Trophoblast cell (in vitro differentiated cells and primary cell): ENCODE measurements at regions not wholly inside any gene's neighbourhood (a gene's known extent, or its start where the extent isn't known, plus 50 kb on each side); places are given as distances from the start of the nearest gene placed in this dataset.

Experiments used
- DNase-seq, 2 donors: peaks; one replicate each; pipeline ENCODE4 v3.0.0-alpha.2; 2016
- H2AFZ ChIP-seq: 2 replicates; pipeline ENCODE4 v1.6.1; 2013; ENCODE audit warnings: low read length, moderate library complexity, mild to moderate bottlenecking; ENCODE audit not compliant: insufficient read depth, poor library complexity
- H2AK5ac ChIP-seq: 2 replicates; pipeline ENCODE4 v1.6.1; 2013; ENCODE audit warnings: mild to moderate bottlenecking, low read length
- H2BK120ac ChIP-seq: 2 replicates; pipeline ENCODE4 v1.6.1; 2013; ENCODE audit warnings: low read length, mild to moderate bottlenecking, moderate library complexity; ENCODE audit not compliant: insufficient read depth, poor library complexity
- H2BK12ac ChIP-seq: 2 replicates; pipeline ENCODE4 v1.6.1; 2013; ENCODE audit warnings: mild to moderate bottlenecking, low read length, moderate library complexity
- H2BK5ac ChIP-seq: 2 replicates; pipeline ENCODE4 v1.6.1; 2013; ENCODE audit warnings: low read length, low read depth, moderate library complexity, mild to moderate bottlenecking; ENCODE audit not compliant: poor library complexity
- H3K14ac ChIP-seq: 2 replicates; pipeline ENCODE4 v1.6.1; 2013; ENCODE audit warnings: mild to moderate bottlenecking, low read length
- H3K18ac ChIP-seq: 2 replicates; pipeline ENCODE4 v1.6.1; 2013; ENCODE audit warnings: mild to moderate bottlenecking, low read length
- H3K23ac ChIP-seq: 2 replicates; pipeline ENCODE4 v1.6.1; 2013; ENCODE audit warnings: low read length
- H3K27ac ChIP-seq: 2 replicates; pipeline ENCODE4 v1.5.1; 2013; ENCODE audit warnings: low read depth, mild to moderate bottlenecking, inconsistent platforms, low read length, moderate library complexity
- H3K27me3 ChIP-seq: 2 replicates; pipeline ENCODE4 v1.6.1; 2013; ENCODE audit warnings: inconsistent platforms, mild to moderate bottlenecking, low read length, moderate library complexity; ENCODE audit not compliant: insufficient read depth
- H3K36me3 ChIP-seq, 2 experiments: 1 replicate in 1 of 2; 2 replicates in 1 of 2; pipeline ENCODE4 v1.6.1; 2013; ENCODE audit warnings: low read length in 2 of 2, mild to moderate bottlenecking in 2 of 2, moderate library complexity in 1 of 2; ENCODE audit not compliant: insufficient read depth in 2 of 2, control insufficient read depth in 1 of 2
- H3K4ac ChIP-seq: 2 replicates; pipeline ENCODE4 v1.6.1; 2013; ENCODE audit warnings: low read depth, mild to moderate bottlenecking, low read length, moderate library complexity
- H3K4me1 ChIP-seq, 2 experiments: 1 replicate in 1 of 2; 2 replicates in 1 of 2; pipeline ENCODE4 v1.6.1; 2013; ENCODE audit warnings: low read length in 2 of 2, mild to moderate bottlenecking in 2 of 2, moderate library complexity in 1 of 2; ENCODE audit not compliant: insufficient read depth in 2 of 2, control insufficient read depth in 1 of 2
- H3K4me2 ChIP-seq: 2 replicates; pipeline ENCODE4 v1.6.1; 2013; ENCODE audit warnings: inconsistent platforms, mild to moderate bottlenecking, low read length, moderate library complexity
- H3K4me3 ChIP-seq: 2 replicates; pipeline ENCODE4 v1.5.1; 2013; ENCODE audit warnings: mild to moderate bottlenecking, low read depth, low read length, inconsistent platforms
- H3K79me1 ChIP-seq: one replicate; pipeline ENCODE4 v1.6.1; 2013; ENCODE audit warnings: low read length
- H3K79me2 ChIP-seq: 2 replicates; pipeline ENCODE4 v1.6.1; 2013; ENCODE audit warnings: low read length, mild to moderate bottlenecking; ENCODE audit not compliant: control insufficient read depth, insufficient read depth, poor library complexity
- H3K9ac ChIP-seq: 2 replicates; pipeline ENCODE4 v1.6.1; 2013; ENCODE audit warnings: mild to moderate bottlenecking, low read length
- H3K9me3 ChIP-seq: 2 replicates; pipeline ENCODE4 v1.6.1; 2013; ENCODE audit warnings: low read depth, mild to moderate bottlenecking, control low read depth, inconsistent platforms, low read length; ENCODE audit not compliant: insufficient read depth
- H4K12ac ChIP-seq: 2 replicates; pipeline ENCODE4 v1.6.1; 2013; ENCODE audit warnings: low read depth, mild to moderate bottlenecking, low read length, moderate library complexity
- H4K8ac ChIP-seq: 2 replicates; pipeline ENCODE4 v1.6.1; 2013; ENCODE audit warnings: low read depth, mild to moderate bottlenecking, low read length, moderate library complexity
- H4K91ac ChIP-seq: one replicate; pipeline ENCODE4 v1.6.1; 2013; ENCODE audit warnings: low read depth, mild to moderate bottlenecking, low read length, moderate library complexity
- WGBS: extraction: QIAGEN DNeasy Blood & Tissue Kit; methylation state at CpG from one replicate; pipeline ENCODE4 v1.1.7; 2013; ENCODE audit warnings: missing lambda C conversion rate; ENCODE audit not compliant: insufficient read length, insufficient coverage; ENCODE audit errors: extremely low coverage; 5-methylcytosine and 5-hydroxymethylcytosine counted together

DNA sequence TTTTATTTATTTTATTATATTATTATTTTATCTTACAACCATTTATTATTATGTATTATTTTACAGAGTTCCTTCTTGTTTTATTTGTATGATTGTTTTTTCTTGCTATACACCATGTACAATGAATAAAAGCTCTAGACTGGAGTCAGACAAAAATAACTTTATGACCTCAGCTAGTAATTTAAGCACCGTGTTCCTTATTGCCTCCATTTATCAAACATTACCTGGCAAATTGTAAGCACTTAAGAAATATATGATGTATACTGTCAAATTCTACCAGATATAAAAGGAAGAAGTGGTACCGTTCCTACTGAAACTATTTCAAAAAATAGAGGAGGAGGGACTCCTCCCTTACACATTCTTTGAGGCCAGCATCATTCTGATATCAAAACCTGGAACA, 326.9 kb upstream of the NECTIN3 start:
- Histone ChIP-seq H3K36me3 (no peaks in the 10 kb centered on the region), H3K4me1 (peaks cover 3% of the 10 kb centered on the region in 2 experiments), H4K91ac (no peak overlapping the region), H3K9ac (no peak overlapping the region), H4K12ac (no peak overlapping the region), H3K18ac (no peak overlapping the region), H3K14ac (no peak overlapping the region), H3K27me3 (no peaks in the 10 kb centered on the region), H4K8ac (no peak overlapping the region), H2AK5ac (no peak overlapping the region), H3K9me3 (no peaks in the 10 kb centered on the region), H2BK120ac (no peak overlapping the region), H3K27ac (no peak overlapping the region), H2BK5ac (no peak overlapping the region), H3K4me3 (no peak overlapping the region), H2BK12ac (no peak overlapping the region), H2AFZ (no peak overlapping the region), H3K79me1 (no peaks in the 10 kb centered on the region), H3K4ac (no peak overlapping the region), H3K4me2 (no peak overlapping the region), H3K23ac (no peak overlapping the region), H3K79me2 (no peaks in the 10 kb centered on the region)
- no CpG with 5 or more reads among the region's 2 CpGs for WGBS
- DNase-seq = no peak

DNA sequence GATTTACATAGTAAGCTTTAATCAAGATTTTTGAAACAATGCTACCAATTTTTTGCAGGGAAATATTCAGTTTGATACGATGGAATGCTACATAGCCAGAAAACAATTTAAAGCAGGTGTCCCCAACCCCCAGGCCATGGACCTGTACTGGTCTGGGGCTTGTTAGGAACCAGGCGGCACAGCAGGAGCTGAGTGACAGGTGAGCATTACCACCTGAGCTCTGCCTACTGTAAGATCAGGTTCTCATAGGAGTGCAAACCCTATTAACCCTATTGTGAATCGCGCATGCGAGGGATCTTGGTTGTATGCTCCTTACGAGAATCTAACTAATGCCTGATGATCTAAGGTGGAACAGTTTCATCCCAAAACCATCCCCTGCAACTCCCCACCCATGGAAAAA, 322.6 kb upstream of the NECTIN3 start:
- WGBS = no CpG with 5 or more reads among the region's 6 CpGs
- no peaks in the 10 kb centered on the region for H3K79me2 ChIP-seq
- H3K9ac ChIP-seq = no peak overlapping the region
- no peak overlapping the region for H2BK120ac ChIP-seq
- peaks cover 3 to 5% of the 10 kb centered on the region in 2 experiments for H3K4me1 ChIP-seq
- H2BK12ac ChIP-seq = no peak overlapping the region
- H2AK5ac ChIP-seq = no peak overlapping the region
- H3K4me3 ChIP-seq = no peak overlapping the region
- peaks cover 3% of the 10 kb centered on the region for H3K79me1 ChIP-seq
- no peak overlapping the region for H4K8ac ChIP-seq
- H3K18ac ChIP-seq = no peak overlapping the region
- no peaks in the 10 kb centered on the region for H3K36me3 ChIP-seq
- no peak overlapping the region for H3K4me2 ChIP-seq
- DNase-seq = peak; percentile 2 to 27
- no peak overlapping the region for H4K91ac ChIP-seq
- H3K23ac ChIP-seq = no peak overlapping the region
- no peak overlapping the region for H3K27ac ChIP-seq
- H3K14ac ChIP-seq = no peak overlapping the region
- no peak overlapping the region for H3K4ac ChIP-seq
- H3K27me3 ChIP-seq = no peaks in the 10 kb centered on the region
- no peaks in the 10 kb centered on the region for H3K9me3 ChIP-seq
- no peak overlapping the region for H4K12ac ChIP-seq
- no peak overlapping the region for H2AFZ ChIP-seq
- no peak overlapping the region for H2BK5ac ChIP-seq

DNA sequence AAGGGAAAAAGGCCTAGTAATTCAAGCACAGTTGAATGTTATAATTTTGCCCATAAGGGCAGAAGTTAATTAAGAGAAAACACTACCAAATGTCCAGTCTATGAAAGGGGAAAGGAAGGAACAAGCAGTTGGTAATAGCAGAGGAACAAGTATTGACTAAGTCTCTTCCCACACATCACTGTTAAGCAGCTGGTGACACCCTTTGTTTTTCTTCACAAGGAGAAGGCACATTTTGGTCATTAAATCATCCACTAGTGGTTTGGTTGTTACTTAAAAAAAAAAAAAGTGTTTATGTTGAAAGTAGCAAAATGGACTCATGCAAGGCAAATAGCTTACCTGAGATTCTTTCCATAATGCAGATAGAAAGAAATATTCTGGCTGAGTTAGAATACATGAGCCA, 321.4 kb upstream of the NECTIN3 start:
- no peak overlapping the region for H3K4me3 ChIP-seq
- no peak overlapping the region for H2BK120ac ChIP-seq
- H4K8ac ChIP-seq = no peak overlapping the region
- no peak overlapping the region for H4K12ac ChIP-seq
- H4K91ac ChIP-seq = no peak overlapping the region
- no peak overlapping the region for H3K23ac ChIP-seq
- no peak overlapping the region for H3K27ac ChIP-seq
- H3K79me2 ChIP-seq = no peaks in the 10 kb centered on the region
- no peak for DNase-seq
- no peak overlapping the region for H3K18ac ChIP-seq
- H3K9ac ChIP-seq = no peak overlapping the region
- no peak overlapping the region for H2AFZ ChIP-seq
- H3K9me3 ChIP-seq = no peaks in the 10 kb centered on the region
- peaks cover 3 to 5% of the 10 kb centered on the region in 2 experiments for H3K4me1 ChIP-seq
- H3K27me3 ChIP-seq = no peaks in the 10 kb centered on the region
- H3K14ac ChIP-seq = no peak overlapping the region
- no peak overlapping the region for H2AK5ac ChIP-seq
- no peak overlapping the region for H3K4ac ChIP-seq
- no peaks in the 10 kb centered on the region for H3K36me3 ChIP-seq
- H2BK12ac ChIP-seq = no peak overlapping the region
- no peak overlapping the region for H2BK5ac ChIP-seq
- peaks cover 3% of the 10 kb centered on the region for H3K79me1 ChIP-seq
- H3K4me2 ChIP-seq = no peak overlapping the region

- no CpG with 5 or more reads among the region's 3 CpGs for WGBS
- peak; percentile 15 to 71 for DNase-seq
- no peak overlapping the region for H3K18ac ChIP-seq
Measured at GRCh38 chr3:110752307-110752706, 319.3 kb upstream of the NECTIN3 start.

More at GRCh38 chr3:110752307-110752706, 319.3 kb upstream of the NECTIN3 start:
- Histone ChIP-seq H2AFZ (no peak overlapping the region), H3K4me2 (peak overlapping the region; percentile 48), H2BK5ac (no peak overlapping the region), H2BK120ac (peak overlapping the region; percentile 51), H3K14ac (no peak overlapping the region), H3K9me3 (no peaks in the 10 kb centered on the region), H2BK12ac (peak overlapping the region; percentile 49), H3K27ac (peak overlapping the region; percentile 58), H3K79me2 (no peaks in the 10 kb centered on the region), H4K8ac (no peak overlapping the region), H3K4me3 (no peak overlapping the region), H4K12ac (no peak overlapping the region), H3K9ac (no peak overlapping the region), H3K79me1 (peaks cover 3% of the 10 kb centered on the region), H2AK5ac (no peak overlapping the region), H4K91ac (no peak overlapping the region), H3K23ac (no peak overlapping the region), H3K4ac (no peak overlapping the region), H3K4me1 (peaks cover 3 to 5% of the 10 kb centered on the region in 2 experiments), H3K27me3 (no peaks in the 10 kb centered on the region), H3K36me3 (no peaks in the 10 kb centered on the region)
